Astrocyte (in vitro differentiated cells and primary cell): ENCODE measurements at regions not wholly inside any gene's neighbourhood (a gene's known extent, or its start where the extent isn't known, plus 50 kb on each side); places are given as distances from the start of the nearest gene placed in this dataset.

Source experiments
- DNase-seq: peaks from one replicate; pipeline ENCODE4 v3.0.0-alpha.2; 2010; ENCODE audit warnings: low read depth
- FAIRE-seq: peaks from 2 replicates; lab custom pipeline; 2011; peaks lifted over from hg19 to GRCh38; lab: Jason Lieb, UNC
- H2AFZ ChIP-seq: 2 replicates; pipeline ENCODE4 v1.6.0; 2012; ENCODE audit warnings: low read depth, low read length, inconsistent platforms
- H3K27ac ChIP-seq: 2 replicates; pipeline ENCODE4 v1.5.1; 2011; ENCODE audit warnings: low read depth, low read length, inconsistent platforms
- H3K27me3 ChIP-seq: 2 replicates; pipeline ENCODE4 v1.6.0; 2011; ENCODE audit warnings: low read length, inconsistent platforms; ENCODE audit not compliant: insufficient read depth
- H3K36me3 ChIP-seq: 2 replicates; pipeline ENCODE4 v1.5.1; 2011; ENCODE audit warnings: low read length, inconsistent platforms; ENCODE audit not compliant: insufficient read depth
- H3K4me1 ChIP-seq: 2 replicates; pipeline ENCODE4 v1.5.1; 2011; ENCODE audit warnings: low read length, inconsistent platforms; ENCODE audit not compliant: insufficient read depth
- H3K4me2 ChIP-seq: 2 replicates; pipeline ENCODE4 v1.6.0; 2012; ENCODE audit warnings: low read length, inconsistent platforms
- H3K4me3 ChIP-seq: 2 replicates; pipeline ENCODE4 v1.5.1; 2011; ENCODE audit warnings: low read depth, mild to moderate bottlenecking, low read length, inconsistent platforms; ENCODE audit not compliant: insufficient read depth
- H3K79me2 ChIP-seq: 2 replicates; pipeline ENCODE4 v1.6.0; 2012; ENCODE audit warnings: mild to moderate bottlenecking, low read length, inconsistent platforms; ENCODE audit not compliant: insufficient read depth
- H3K9ac ChIP-seq: 2 replicates; pipeline ENCODE4 v1.6.0; 2012; ENCODE audit warnings: mild to moderate bottlenecking, low read length, inconsistent platforms
- H3K9me3 ChIP-seq: 2 replicates; pipeline ENCODE4 v1.5.1; 2012; ENCODE audit warnings: low read depth, mild to moderate bottlenecking, low read length, inconsistent platforms; ENCODE audit not compliant: insufficient read depth
- H4K20me1 ChIP-seq: 2 replicates; pipeline ENCODE4 v1.6.0; 2012; ENCODE audit warnings: low read length, inconsistent platforms; ENCODE audit not compliant: insufficient read depth
- H3K27ac Mint-ChIP-seq: one replicate; pipeline ENCODE4 v1.8.0; 2021; ENCODE audit warnings: mild to moderate bottlenecking, mixed read lengths; ENCODE audit not compliant: unreplicated experiment
- H3K27me3 Mint-ChIP-seq: one replicate; pipeline ENCODE4 v1.8.0; 2021; ENCODE audit warnings: low read depth, mixed read lengths; ENCODE audit not compliant: unreplicated experiment
- H3K36me3 Mint-ChIP-seq: one replicate; pipeline ENCODE4 v1.8.0; 2021; ENCODE audit warnings: low read depth, mixed read lengths; ENCODE audit not compliant: unreplicated experiment
- H3K4me1 Mint-ChIP-seq: one replicate; pipeline ENCODE4 v1.8.0; 2021; ENCODE audit warnings: low read depth, mixed read lengths; ENCODE audit not compliant: unreplicated experiment
- H3K4me3 Mint-ChIP-seq: one replicate; pipeline ENCODE4 v1.8.0; 2021; ENCODE audit warnings: mild to moderate bottlenecking, moderate library complexity, mixed read lengths; ENCODE audit not compliant: unreplicated experiment
- H3K9me3 Mint-ChIP-seq: one replicate; pipeline ENCODE4 v1.8.0; 2021; ENCODE audit warnings: mild to moderate bottlenecking, mixed read lengths; ENCODE audit not compliant: unreplicated experiment
- EZH2 ChIP-seq: IDR thresholded peaks from 2 replicates; pipeline ENCODE4 v1.6.1; 2012; ENCODE audit warnings: mild to moderate bottlenecking, low read length, inconsistent platforms; ENCODE audit not compliant: insufficient read depth
- TF ChIP-seq, protein P1 (sequence below): IDR thresholded peaks from 2 replicates; pipeline ENCODE4 v1.5.1; 2011; ENCODE audit warnings: low read depth, mild to moderate bottlenecking, inconsistent platforms, low read length, moderate library complexity; ENCODE audit not compliant: insufficient read depth

- DNase-seq = no peak
- Histone ChIP-seq H3K79me2 (no peaks in the 10 kb centered on the region), H3K4me1 (no peaks in the 10 kb centered on the region), H3K4me2 (no peak overlapping the region), H3K9me3 (no peaks in the 10 kb centered on the region), H3K27me3 (no peaks in the 10 kb centered on the region), H3K36me3 (no peaks in the 10 kb centered on the region), H3K9ac (no peak overlapping the region), H3K4me3 (no peak overlapping the region), H2AFZ (no peak overlapping the region), H3K27ac (no peak overlapping the region), H4K20me1 (no peaks in the 10 kb centered on the region)
- TF ChIP-seq, protein P1, sequence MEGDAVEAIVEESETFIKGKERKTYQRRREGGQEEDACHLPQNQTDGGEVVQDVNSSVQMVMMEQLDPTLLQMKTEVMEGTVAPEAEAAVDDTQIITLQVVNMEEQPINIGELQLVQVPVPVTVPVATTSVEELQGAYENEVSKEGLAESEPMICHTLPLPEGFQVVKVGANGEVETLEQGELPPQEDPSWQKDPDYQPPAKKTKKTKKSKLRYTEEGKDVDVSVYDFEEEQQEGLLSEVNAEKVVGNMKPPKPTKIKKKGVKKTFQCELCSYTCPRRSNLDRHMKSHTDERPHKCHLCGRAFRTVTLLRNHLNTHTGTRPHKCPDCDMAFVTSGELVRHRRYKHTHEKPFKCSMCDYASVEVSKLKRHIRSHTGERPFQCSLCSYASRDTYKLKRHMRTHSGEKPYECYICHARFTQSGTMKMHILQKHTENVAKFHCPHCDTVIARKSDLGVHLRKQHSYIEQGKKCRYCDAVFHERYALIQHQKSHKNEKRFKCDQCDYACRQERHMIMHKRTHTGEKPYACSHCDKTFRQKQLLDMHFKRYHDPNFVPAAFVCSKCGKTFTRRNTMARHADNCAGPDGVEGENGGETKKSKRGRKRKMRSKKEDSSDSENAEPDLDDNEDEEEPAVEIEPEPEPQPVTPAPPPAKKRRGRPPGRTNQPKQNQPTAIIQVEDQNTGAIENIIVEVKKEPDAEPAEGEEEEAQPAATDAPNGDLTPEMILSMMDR = no peak
- Mint-ChIP-seq H3K27me3 (no peaks in the 10 kb centered on the region), H3K9me3 (no peaks in the 10 kb centered on the region), H3K27ac (no peak overlapping the region), H3K36me3 (no peaks in the 10 kb centered on the region), H3K4me3 (no peak overlapping the region), H3K4me1 (peaks cover 2% of the 10 kb centered on the region)
- no peak for FAIRE-seq
Observed at GRCh38 chr11:90556026-90556425, 333.2 kb upstream of the CHORDC1 start.

- Histone ChIP-seq H3K4me1 (no peaks in the 10 kb centered on the region), H3K4me3 (no peak overlapping the region), H2AFZ (no peak overlapping the region), H3K27me3 (no peaks in the 10 kb centered on the region), H3K9ac (no peak overlapping the region), H3K9me3 (no peaks in the 10 kb centered on the region), H3K79me2 (no peaks in the 10 kb centered on the region), H3K4me2 (no peak overlapping the region), H3K36me3 (no peaks in the 10 kb centered on the region), H4K20me1 (no peaks in the 10 kb centered on the region), H3K27ac (no peak overlapping the region)
- Mint-ChIP-seq H3K36me3 (no peaks in the 10 kb centered on the region), H3K27ac (no peak overlapping the region), H3K27me3 (no peaks in the 10 kb centered on the region), H3K4me3 (no peak overlapping the region), H3K9me3 (no peaks in the 10 kb centered on the region), H3K4me1 (peaks cover 2% of the 10 kb centered on the region)
- FAIRE-seq = no peak
- DNase-seq = no peak
- TF ChIP-seq, protein P1 = no peak
- TF ChIP-seq EZH2 = no peak
Observed at GRCh38 chr11:90555477-90555876, 332.6 kb upstream of the CHORDC1 start.

DNA sequence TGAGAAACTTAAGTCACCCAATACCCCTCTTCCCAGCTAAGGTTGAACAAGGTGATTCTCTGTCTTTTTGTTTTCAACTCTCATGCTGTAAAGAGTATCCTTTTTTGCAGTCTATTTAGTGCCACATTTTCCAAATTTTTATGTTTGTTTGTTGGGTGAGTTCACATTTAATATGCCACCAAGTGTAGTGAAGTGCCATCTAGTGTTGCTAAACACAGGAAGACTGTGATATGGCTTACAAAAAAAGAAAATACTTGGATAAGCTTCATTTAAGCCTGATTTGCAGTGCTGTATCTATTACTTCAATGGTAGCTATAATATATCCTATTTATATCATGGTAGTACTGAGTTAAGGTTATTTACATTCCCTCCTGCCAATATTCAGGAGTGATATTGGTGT is 319.2 kb upstream of the CHORDC1 start:
- Histone ChIP-seq H3K9ac (no peak overlapping the region), H3K79me2 (no peaks in the 10 kb centered on the region), H3K27ac (no peak overlapping the region), H3K9me3 (no peaks in the 10 kb centered on the region), H3K4me2 (no peak overlapping the region), H2AFZ (no peak overlapping the region), H3K36me3 (no peaks in the 10 kb centered on the region), H3K27me3 (no peaks in the 10 kb centered on the region), H3K4me1 (no peaks in the 10 kb centered on the region), H3K4me3 (no peak overlapping the region), H4K20me1 (no peaks in the 10 kb centered on the region)
- Mint-ChIP-seq H3K9me3 (no peaks in the 10 kb centered on the region), H3K27me3 (no peaks in the 10 kb centered on the region), H3K36me3 (no peaks in the 10 kb centered on the region), H3K4me1 (no peaks in the 10 kb centered on the region), H3K27ac (no peak overlapping the region), H3K4me3 (no peak overlapping the region)
- FAIRE-seq = no peak
- no peak for TF ChIP-seq EZH2
- TF ChIP-seq, protein P1 = no peak
- no peak for DNase-seq
